Erythroblast (primary cell): ENCODE measurements at regions not wholly inside any gene's neighbourhood (a gene's known extent, or its start where the extent isn't known, plus 50 kb on each side); places are given as distances from the start of the nearest gene placed in this dataset.

Experiments used
- GATA1 ChIP-seq: IDR thresholded peaks from 2 replicates; pipeline ENCODE4 v1.6.1; 2011; ENCODE audit warnings: low read depth, mild to moderate bottlenecking, control low read depth, low read length, moderate library complexity
- POLR2A ChIP-seq: IDR thresholded peaks from 2 replicates; pipeline ENCODE4 v1.6.1; 2011; ENCODE audit warnings: mild to moderate bottlenecking, low read length

DNA sequence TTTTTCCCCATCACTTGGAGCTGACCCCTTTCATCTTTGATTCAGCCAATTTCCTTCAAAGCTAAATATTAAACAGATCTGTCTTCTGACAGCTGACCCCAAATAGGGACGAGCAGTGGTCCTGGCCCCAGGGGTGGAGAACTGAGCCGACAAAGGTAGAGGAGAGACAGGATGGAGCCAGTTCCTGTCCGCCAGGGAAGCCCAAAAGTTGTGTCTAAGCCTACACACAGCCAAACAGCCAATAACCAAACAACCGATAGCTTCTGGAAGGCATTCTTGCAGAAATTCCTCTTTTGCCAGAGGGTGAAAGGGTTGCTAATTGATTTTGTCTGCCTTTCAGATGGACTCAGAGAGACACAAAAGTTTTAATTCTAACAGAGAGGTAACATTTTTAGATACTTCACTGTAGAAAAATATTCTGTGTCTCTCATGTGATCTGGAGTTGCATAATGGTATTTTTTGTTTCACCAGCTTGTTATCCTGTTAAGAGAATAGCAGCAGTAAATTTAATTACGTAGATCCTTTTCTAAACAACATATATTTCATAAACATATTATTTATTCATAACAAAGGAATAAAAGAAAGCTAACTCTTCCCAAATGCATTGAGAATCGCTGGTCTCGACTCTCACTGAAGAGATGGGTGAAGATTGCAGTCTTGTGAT, 161.7 kb upstream of the LYZL1 start:
- TF ChIP-seq POLR2A = no peak
- TF ChIP-seq GATA1 = no peak
